Activated B cell treated with CpG ODN at 0.5 μM for 24 hours (primary cell): ENCODE measurements at regions not wholly inside any gene's neighbourhood (a gene's known extent, or its start where the extent isn't known, plus 50 kb on each side); places are given as distances from the start of the nearest gene placed in this dataset.

Source experiments
- ATAC-seq: fragments of 200-7000 bp; cut with Tn5 transposase; one replicate; pipeline ENCODE4 v1.10.0; 2021; ENCODE audit warnings: low read depth, mild to moderate bottlenecking, moderate library complexity
- CTCF ChIA-PET: fragments of 350-600 bp; sonication (Branson Sonifier 250); formaldehyde crosslinking; loops from one replicate; lab custom pipeline; 2021; ENCODE audit warnings: antibody characterized with exemption; lab: Charles Lee
- POLR2A ChIA-PET: fragments of 350-600 bp; sonication (Branson Sonifier 250); formaldehyde crosslinking; loops from one replicate; lab custom pipeline; 2021; ENCODE audit warnings: antibody characterized with exemption; lab: Charles Lee
- DNase-seq: peaks from one replicate; pipeline ENCODE4 v3.0.0; 2022
- H3K27ac Mint-ChIP-seq: one replicate; pipeline ENCODE4 v1.8.0; 2020; ENCODE audit warnings: mixed read lengths
- H3K27me3 Mint-ChIP-seq: one replicate; pipeline ENCODE4 v1.8.0; 2021; ENCODE audit warnings: mixed read lengths
- H3K36me3 Mint-ChIP-seq: one replicate; pipeline ENCODE4 v1.8.0; 2021; ENCODE audit warnings: low read depth, mixed read lengths
- H3K4me1 Mint-ChIP-seq: one replicate; pipeline ENCODE4 v1.8.0; 2021; ENCODE audit warnings: mixed read lengths
- H3K4me3 Mint-ChIP-seq: one replicate; pipeline ENCODE4 v1.8.0; 2020; ENCODE audit warnings: mild to moderate bottlenecking, mixed read lengths
- H3K9me3 Mint-ChIP-seq: one replicate; pipeline ENCODE4 v1.8.0; 2020; ENCODE audit warnings: mixed read lengths
- CTCF ChIP-seq: fragments of 200-600 bp; IDR thresholded peaks from one replicate; pipeline ENCODE4 v1.8.0; 2022; ENCODE audit warnings: antibody characterized with exemption, mild to moderate bottlenecking
- intact Hi-C: fragments of 100-400 bp; cut with micrococcal nuclease; formaldehyde crosslinking; loops from one replicate; pipeline ENCODE4 v1.15.1; 2024

GRCh38 chr7:18196638-18197037 lies 169.0 kb upstream of the PRPS1L1 start:
- H3K27ac Mint-ChIP-seq: no peak overlapping the region
- ChIA-PET CTCF (no interaction called here), POLR2A (no interaction called here)
- DNase-seq: no peak
- no peaks in the 10 kb centered on the region for H3K36me3 Mint-ChIP-seq
- no peak overlapping the region for H3K4me3 Mint-ChIP-seq
- no peak for ATAC-seq
- H3K9me3 Mint-ChIP-seq: no peaks in the 10 kb centered on the region
- intact Hi-C loops: no loop called here
- no peak for TF ChIP-seq CTCF
- H3K27me3 Mint-ChIP-seq: peaks cover 8% of the 10 kb centered on the region
- peaks cover 3% of the 10 kb centered on the region for H3K4me1 Mint-ChIP-seq

- Mint-ChIP-seq H3K27ac (no peak overlapping the region), H3K4me3 (no peak overlapping the region), H3K27me3 (peaks cover 5% of the 10 kb centered on the region), H3K36me3 (no peaks in the 10 kb centered on the region), H3K4me1 (peaks cover 20% of the 10 kb centered on the region), H3K9me3 (no peaks in the 10 kb centered on the region)
- DNase-seq (no peak), ATAC-seq (no peak)
- intact Hi-C loops: no loop called here
- TF ChIP-seq CTCF: no peak
- ChIA-PET CTCF (no interaction called here), POLR2A (no interaction called here)
These were observed 171.2 kb upstream of the PRPS1L1 start for GRCh38 chr7:18198868-18199267.

GRCh38 chr7:18200266-18200665 lies 172.6 kb upstream of the PRPS1L1 start:
- intact Hi-C loops: no loop called here
- no peaks in the 10 kb centered on the region for H3K27me3 Mint-ChIP-seq
- CTCF ChIA-PET: interaction anchor here (1.0 to 1.4 kb wide), 2 partner anchors 10 to 15 kb away, joined by 3 to 4 read pairs; no protein-coding TSS in a partner anchor
- peaks cover 20% of the 10 kb centered on the region for H3K4me1 Mint-ChIP-seq
- POLR2A ChIA-PET: no interaction called here
- H3K4me3 Mint-ChIP-seq: no peak overlapping the region
- H3K36me3 Mint-ChIP-seq: no peaks in the 10 kb centered on the region
- ATAC-seq: no peak
- no peak overlapping the region for H3K27ac Mint-ChIP-seq
- no peak for DNase-seq
- TF ChIP-seq CTCF: no peak
- no peaks in the 10 kb centered on the region for H3K9me3 Mint-ChIP-seq

GRCh38 chr7:18200855-18201254 lies 173.2 kb upstream of the PRPS1L1 start:
- CTCF ChIA-PET: interaction anchor here (1.0 to 1.4 kb wide), 2 partner anchors 10 to 14 kb away, joined by 3 to 4 read pairs; no protein-coding TSS in a partner anchor
- Mint-ChIP-seq H3K36me3 (no peaks in the 10 kb centered on the region), H3K4me3 (no peak overlapping the region), H3K27ac (no peak overlapping the region), H3K27me3 (no peaks in the 10 kb centered on the region), H3K9me3 (no peaks in the 10 kb centered on the region), H3K4me1 (peaks cover 20% of the 10 kb centered on the region)
- DNase-seq: no peak
- intact Hi-C loops: no loop called here
- TF ChIP-seq CTCF: no peak
- POLR2A ChIA-PET: interaction anchor here (0.6 kb wide), 1 partner anchor 838 kb away, joined by 4 read pairs; no protein-coding TSS in a partner anchor
- no peak for ATAC-seq

GRCh38 chr7:18201350-18201749 lies 173.7 kb upstream of the PRPS1L1 start:
- no peak overlapping the region for H3K27ac Mint-ChIP-seq
- POLR2A ChIA-PET: interaction anchor here (0.6 kb wide), 1 partner anchor 838 kb away, joined by 4 read pairs; no protein-coding TSS in a partner anchor
- no peak for ATAC-seq
- no peak for DNase-seq
- H3K4me3 Mint-ChIP-seq: no peak overlapping the region
- intact Hi-C loops: no loop called here
- H3K9me3 Mint-ChIP-seq: no peaks in the 10 kb centered on the region
- no peaks in the 10 kb centered on the region for H3K36me3 Mint-ChIP-seq
- H3K4me1 Mint-ChIP-seq: peaks cover 20% of the 10 kb centered on the region
- no peaks in the 10 kb centered on the region for H3K27me3 Mint-ChIP-seq
- no peak for TF ChIP-seq CTCF
- CTCF ChIA-PET: interaction anchor here (1.0 to 1.4 kb wide), 2 partner anchors 11 to 14 kb away, joined by 3 to 4 read pairs; no protein-coding TSS in a partner anchor
